ENCODE measurements at regions not wholly inside any gene's neighbourhood (a gene's known extent, or its start where the extent isn't known, plus 50 kb on each side); places are given as distances from the start of the nearest gene placed in this dataset.

- POLR2A ChIA-PET, result no interaction called here
- no peak for TF ChIP-seq CTCF (IDR thresholded peaks at IDR 0.05; ENCODE audit: insufficient read depth, low read depth, low read length)
- CTCF ChIA-PET, result no interaction called here
- no peak overlapping the region for H3K4me3 ChIP-seq (ENCODE audit: low read depth, low read length)
- DNase-seq (ENCODE audit: low read depth), result no peak
- H3K27me3 ChIP-seq (ENCODE audit: control insufficient read depth, insufficient read depth, low read length), result no peaks in the 10 kb centered on the region
- no peaks in the 10 kb centered on the region for H3K36me3 ChIP-seq (ENCODE audit: control insufficient read depth, insufficient read depth, low read length)
Measured at GRCh38 chr17:79534111-79534510, 76.7 kb downstream of the RBFOX3 start.

- no peaks in the 10 kb centered on the region for H3K36me3 ChIP-seq (ENCODE audit: control insufficient read depth, insufficient read depth, low read length)
Measured at GRCh38 chr17:79533116-79533515, 77.7 kb downstream of the RBFOX3 start.

GRCh38 chr17:79532107-79532790, 78.6 kb downstream of the RBFOX3 start:
- no peak for TF ChIP-seq CTCF (IDR thresholded peaks at IDR 0.05; ENCODE audit: insufficient read depth, low read depth, low read length)
- Histone ChIP-seq H3K4me3 (ENCODE audit: low read depth, low read length) (no peak overlapping the region), H3K36me3 (ENCODE audit: control insufficient read depth, insufficient read depth, low read length) (no peaks in the 10 kb centered on the region), H3K27me3 (ENCODE audit: control insufficient read depth, insufficient read depth, low read length) (no peaks in the 10 kb centered on the region)
- ChIA-PET POLR2A (no interaction called here), CTCF (no interaction called here)
- no peak for DNase-seq (ENCODE audit: low read depth)

More at GRCh38 chr17:79533116-79533515, 77.7 kb downstream of the RBFOX3 start:
- no peak overlapping the region for H3K4me3 ChIP-seq (ENCODE audit: low read depth, low read length)
- CTCF ChIA-PET, result no interaction called here
- H3K27me3 ChIP-seq (ENCODE audit: control insufficient read depth, insufficient read depth, low read length), result no peaks in the 10 kb centered on the region
- DNase-seq (ENCODE audit: low read depth), result no peak
- POLR2A ChIA-PET, result no interaction called here
- no peak for TF ChIP-seq CTCF (IDR thresholded peaks at IDR 0.05; ENCODE audit: insufficient read depth, low read depth, low read length)

- DNase-seq (ENCODE audit: low read depth), result no peak
- H3K36me3 ChIP-seq (ENCODE audit: control insufficient read depth, insufficient read depth, low read length), result no peaks in the 10 kb centered on the region
- TF ChIP-seq CTCF (IDR thresholded peaks at IDR 0.05; ENCODE audit: insufficient read depth, low read depth, low read length), result no peak
- ChIA-PET CTCF (no interaction called here), POLR2A (no interaction called here)
- no peaks in the 10 kb centered on the region for H3K27me3 ChIP-seq (ENCODE audit: control insufficient read depth, insufficient read depth, low read length)
- no peak overlapping the region for H3K4me3 ChIP-seq (ENCODE audit: low read depth, low read length)
Measured at GRCh38 chr17:79531191-79532095, 79.4 kb downstream of the RBFOX3 start.

GRCh38 chr17:79530361-79531105, 80.3 kb downstream of the RBFOX3 start:
- CTCF ChIA-PET, result no interaction called here
- POLR2A ChIA-PET, result no interaction called here
- Histone ChIP-seq H3K4me3 (ENCODE audit: low read depth, low read length) (no peak overlapping the region), H3K36me3 (ENCODE audit: control insufficient read depth, insufficient read depth, low read length) (no peaks in the 10 kb centered on the region), H3K27me3 (ENCODE audit: control insufficient read depth, insufficient read depth, low read length) (no peaks in the 10 kb centered on the region)
- no peak for DNase-seq (ENCODE audit: low read depth)
- no peak for TF ChIP-seq CTCF (IDR thresholded peaks at IDR 0.05; ENCODE audit: insufficient read depth, low read depth, low read length)

Measured in BJ (cell line).